CD4-positive, alpha-beta memory T cell (primary cell): ENCODE measurements at regions not wholly inside any gene's neighbourhood (a gene's known extent, or its start where the extent isn't known, plus 50 kb on each side); places are given as distances from the start of the nearest gene placed in this dataset.

ENCODE experiments used
- CTCF ChIA-PET: fragments of 350-600 bp; sonication (Branson Sonifier 250); formaldehyde crosslinking; loops from one replicate; lab custom pipeline; 2021; ENCODE audit warnings: inconsistent platforms; ENCODE audit not compliant: partially characterized antibody; lab: Charles Lee
- POLR2A ChIA-PET: fragments of 350-600 bp; sonication (Branson Sonifier 250); formaldehyde crosslinking; loops from one replicate; lab custom pipeline; 2021; ENCODE audit not compliant: partially characterized antibody; lab: Charles Lee
- DNase-seq, 5 donors: peaks; one replicate each; pipeline versions ENCODE4 v3.0.0 to v3.0.0-alpha.2; 2020 to 2022; ENCODE audit warnings: mixed read lengths in 1 of 5
- H3K27ac ChIP-seq: one replicate; pipeline ENCODE4 v1.7.0; 2013; ENCODE audit warnings: low read depth, low read length
- H3K27me3 ChIP-seq: 2 replicates; pipeline ENCODE4 v1.7.0; 2013; ENCODE audit warnings: mild to moderate bottlenecking, low read length, moderate library complexity; ENCODE audit not compliant: insufficient read depth
- H3K36me3 ChIP-seq: 2 replicates; pipeline ENCODE4 v1.7.0; 2013; ENCODE audit warnings: mild to moderate bottlenecking, low read length, moderate library complexity; ENCODE audit not compliant: insufficient read depth
- H3K4me1 ChIP-seq: 2 replicates; pipeline ENCODE4 v1.7.0; 2013; ENCODE audit warnings: mild to moderate bottlenecking, low read length, moderate library complexity; ENCODE audit not compliant: insufficient read depth
- H3K4me3 ChIP-seq, 2 donors: one replicate each; pipeline ENCODE4 v1.7.0; 2013; ENCODE audit warnings: low read length in 2 of 2, mild to moderate bottlenecking in 1 of 2
- H3K9me3 ChIP-seq, 2 donors: one replicate each; pipeline ENCODE4 v1.7.0; 2013; ENCODE audit warnings: low read length in 2 of 2, control low read depth in 1 of 2; ENCODE audit not compliant: control insufficient read depth in 1 of 2
- H3K27ac Mint-ChIP-seq, 7 donors: one replicate each; pipeline ENCODE4 v1.8.0; 2020 to 2021; ENCODE audit warnings: mixed read lengths in 7 of 7, mild to moderate bottlenecking in 6 of 7, inconsistent platforms in 3 of 7, moderate library complexity in 3 of 7
- H3K27me3 Mint-ChIP-seq, 2 donors: one replicate each; pipeline ENCODE4 v1.8.0; 2020 to 2021; ENCODE audit warnings: mixed read lengths in 2 of 2
- H3K36me3 Mint-ChIP-seq, 2 donors: one replicate each; pipeline ENCODE4 v1.8.0; 2020 to 2021; ENCODE audit warnings: mixed read lengths in 2 of 2, inconsistent platforms in 1 of 2, mild to moderate bottlenecking in 1 of 2
- H3K4me1 Mint-ChIP-seq, 4 donors: one replicate each; pipeline ENCODE4 v1.8.0; 2020 to 2021; ENCODE audit warnings: mixed read lengths in 4 of 4, mild to moderate bottlenecking in 1 of 4
- H3K4me3 Mint-ChIP-seq, 8 donors: one replicate each; pipeline ENCODE4 v1.8.0; 2020 to 2021; ENCODE audit warnings: mixed read lengths in 8 of 8, mild to moderate bottlenecking in 7 of 8, moderate library complexity in 6 of 8, inconsistent platforms in 3 of 8
- H3K9me3 Mint-ChIP-seq, 8 donors: one replicate each; pipeline ENCODE4 v1.8.0; 2020 to 2021; ENCODE audit warnings: mixed read lengths in 8 of 8, mild to moderate bottlenecking in 5 of 8, inconsistent platforms in 3 of 8, moderate library complexity in 1 of 8
- intact Hi-C: fragments of 100-400 bp; cut with micrococcal nuclease; formaldehyde crosslinking; loops from one replicate; pipeline ENCODE4 v1.15.1; 2023

DNA sequence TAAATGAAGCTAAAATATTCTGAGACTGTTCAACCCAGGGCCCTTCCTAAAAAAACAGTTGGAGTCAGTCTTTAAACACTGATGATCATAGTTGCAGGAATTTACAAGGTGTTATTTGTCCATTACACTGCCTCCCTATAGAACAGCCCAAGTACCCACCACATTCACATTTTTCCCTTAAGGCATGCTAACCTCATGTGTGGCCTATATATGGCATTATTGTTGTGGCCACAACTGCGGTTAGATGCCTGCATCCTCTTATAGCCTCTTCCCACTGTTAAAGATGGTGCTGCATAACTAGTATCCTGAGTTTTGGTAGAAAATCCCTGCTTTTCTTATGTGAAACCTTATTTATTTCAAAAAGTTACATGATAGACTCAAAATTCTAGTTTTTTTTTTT is 287.9 kb upstream of the SEMA3A start:
- H3K4me1 Mint-ChIP-seq, result no peaks in the 10 kb centered on the region
- POLR2A ChIA-PET, result no interaction called here

GRCh38 chr7:84479059-84479458 is 284.5 kb upstream of the SEMA3A start:
- CTCF ChIA-PET, result no interaction called here
- POLR2A ChIA-PET, result no interaction called here
- peaks cover 0 to 13% (median 0%) of the 10 kb centered on the region in 8 donors for H3K9me3 Mint-ChIP-seq

More for the DNA sequence above, 287.9 kb upstream of the SEMA3A start:
- Histone ChIP-seq H3K4me3 (no peak overlapping the region), H3K27me3 (no peaks in the 10 kb centered on the region), H3K27ac (no peak overlapping the region), H3K36me3 (no peaks in the 10 kb centered on the region), H3K4me1 (no peaks in the 10 kb centered on the region), H3K9me3 (no peaks in the 10 kb centered on the region)
- Mint-ChIP-seq H3K27me3 (no peaks in the 10 kb centered on the region), H3K4me3 (no peak overlapping the region), H3K36me3 (no peaks in the 10 kb centered on the region), H3K9me3 (peaks cover 0 to 7% (median 0%) of the 10 kb centered on the region in 8 donors), H3K27ac (no peak overlapping the region)
- CTCF ChIA-PET, result no interaction called here
- DNase-seq, result no peak
- intact Hi-C loops, result no loop called here

GRCh38 chr7:84477786-84478478 is 283.3 kb upstream of the SEMA3A start:
- intact Hi-C loops, result no loop called here
- no peaks in the 10 kb centered on the region for H3K4me1 Mint-ChIP-seq
- H3K27ac Mint-ChIP-seq, result no peak overlapping the region
- no peaks in the 10 kb centered on the region for H3K4me1 ChIP-seq
- no peaks in the 10 kb centered on the region for H3K27me3 ChIP-seq
- no peak overlapping the region for H3K4me3 Mint-ChIP-seq
- H3K36me3 Mint-ChIP-seq, result no peaks in the 10 kb centered on the region
- H3K27me3 Mint-ChIP-seq, result peaks cover 0 to 2% of the 10 kb centered on the region in 2 donors
- H3K36me3 ChIP-seq, result no peaks in the 10 kb centered on the region
- H3K27ac ChIP-seq, result no peak overlapping the region
- CTCF ChIA-PET, result no interaction called here
- POLR2A ChIA-PET, result no interaction called here
- no peak overlapping the region for H3K4me3 ChIP-seq
- no peak for DNase-seq
- H3K9me3 ChIP-seq, result no peaks in the 10 kb centered on the region
- peaks cover 0 to 13% (median 0%) of the 10 kb centered on the region in 8 donors for H3K9me3 Mint-ChIP-seq

More at GRCh38 chr7:84479059-84479458, 284.5 kb upstream of the SEMA3A start:
- no peaks in the 10 kb centered on the region for H3K27me3 ChIP-seq
- H3K4me1 Mint-ChIP-seq, result no peaks in the 10 kb centered on the region
- H3K4me1 ChIP-seq, result no peaks in the 10 kb centered on the region
- intact Hi-C loops, result no loop called here
- no peaks in the 10 kb centered on the region for H3K36me3 Mint-ChIP-seq
- DNase-seq, result no peak
- H3K27ac Mint-ChIP-seq, result no peak overlapping the region
- peaks cover 0 to 2% of the 10 kb centered on the region in 2 donors for H3K27me3 Mint-ChIP-seq
- no peaks in the 10 kb centered on the region for H3K36me3 ChIP-seq
- H3K4me3 ChIP-seq, result no peak overlapping the region
- H3K4me3 Mint-ChIP-seq, result no peak overlapping the region
- H3K27ac ChIP-seq, result no peak overlapping the region
- H3K9me3 ChIP-seq, result no peaks in the 10 kb centered on the region

GRCh38 chr7:84474436-84474835 is 279.8 kb upstream of the SEMA3A start:
- Histone ChIP-seq H3K27ac (no peak overlapping the region), H3K27me3 (no peaks in the 10 kb centered on the region), H3K4me3 (no peak overlapping the region), H3K9me3 (no peaks in the 10 kb centered on the region), H3K36me3 (no peaks in the 10 kb centered on the region), H3K4me1 (no peaks in the 10 kb centered on the region)
- Mint-ChIP-seq H3K9me3 (peaks cover 0 to 11% (median 0%) of the 10 kb centered on the region in 8 donors), H3K27ac (no peak overlapping the region), H3K36me3 (no peaks in the 10 kb centered on the region), H3K27me3 (peaks cover 0 to 2% of the 10 kb centered on the region in 2 donors), H3K4me3 (no peak overlapping the region), H3K4me1 (no peaks in the 10 kb centered on the region)
- ChIA-PET CTCF (no interaction called here), POLR2A (no interaction called here)
- no peak for DNase-seq
- intact Hi-C loops, result no loop called here

DNA sequence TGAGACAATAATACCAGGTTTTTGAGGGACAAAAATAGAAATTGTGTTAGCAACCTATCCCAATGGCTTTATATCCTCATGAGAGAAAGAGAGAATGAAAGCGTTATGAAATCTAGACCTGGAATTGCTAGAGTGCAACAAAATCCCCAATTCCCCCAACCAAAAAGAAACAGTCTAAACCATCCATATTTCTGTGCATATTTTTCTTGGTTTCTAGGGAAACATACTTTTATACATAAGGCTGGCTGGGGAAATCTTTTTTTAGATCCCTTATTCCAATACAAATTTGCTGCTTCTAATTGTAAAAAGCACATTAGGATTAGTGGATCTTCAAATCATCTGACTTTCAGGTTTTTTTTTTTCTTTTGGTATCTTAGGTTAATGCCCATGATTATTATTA is 277.0 kb upstream of the SEMA3A start:
- CTCF ChIA-PET, result no interaction called here
- Mint-ChIP-seq H3K4me3 (no peak overlapping the region), H3K27me3 (peaks cover 0 to 2% of the 10 kb centered on the region in 2 donors), H3K4me1 (no peaks in the 10 kb centered on the region), H3K36me3 (no peaks in the 10 kb centered on the region), H3K9me3 (peaks cover 0 to 8% (median 2%) of the 10 kb centered on the region in 8 donors), H3K27ac (no peak overlapping the region)
- Histone ChIP-seq H3K9me3 (no peaks in the 10 kb centered on the region), H3K4me3 (no peak overlapping the region), H3K4me1 (no peaks in the 10 kb centered on the region), H3K27ac (no peak overlapping the region), H3K36me3 (no peaks in the 10 kb centered on the region), H3K27me3 (no peaks in the 10 kb centered on the region)
- intact Hi-C loops, result no loop called here
- POLR2A ChIA-PET, result no interaction called here
- no peak for DNase-seq

- intact Hi-C loops, result no loop called here
- DNase-seq, result no peak
- Mint-ChIP-seq H3K9me3 (peaks cover 0 to 7% (median 3%) of the 10 kb centered on the region in 8 donors), H3K4me3 (no peak overlapping the region), H3K27me3 (no peaks in the 10 kb centered on the region), H3K36me3 (no peaks in the 10 kb centered on the region), H3K4me1 (no peaks in the 10 kb centered on the region), H3K27ac (no peak overlapping the region)
- H3K9me3 ChIP-seq, result no peaks in the 10 kb centered on the region
- H3K27ac ChIP-seq, result no peak overlapping the region
- H3K36me3 ChIP-seq, result no peaks in the 10 kb centered on the region
- no peak overlapping the region for H3K4me3 ChIP-seq
- ChIA-PET POLR2A (no interaction called here), CTCF (no interaction called here)
- H3K4me1 ChIP-seq, result no peaks in the 10 kb centered on the region
- H3K27me3 ChIP-seq, result no peaks in the 10 kb centered on the region
Observed at GRCh38 chr7:84469034-84469433, 274.4 kb upstream of the SEMA3A start.

DNA sequence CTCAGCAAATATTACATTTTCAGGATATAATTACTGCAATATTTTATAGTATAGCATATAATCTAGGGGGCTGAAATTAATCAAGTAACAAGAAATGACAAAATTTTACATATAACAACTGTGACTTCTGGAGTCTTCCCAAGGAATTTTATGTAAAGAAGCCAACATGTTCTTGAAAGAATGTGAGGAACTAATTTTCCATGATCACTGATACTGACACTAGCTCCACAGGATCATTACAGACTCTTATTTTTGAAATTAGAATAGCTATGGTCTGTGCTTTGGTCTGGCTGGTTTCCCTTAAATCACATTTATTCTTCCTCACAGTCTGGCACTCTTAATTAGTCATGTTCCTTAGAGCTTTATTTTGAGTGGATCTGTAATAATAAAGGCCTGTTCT is 267.7 kb upstream of the SEMA3A start:
- Mint-ChIP-seq H3K27me3 (no peaks in the 10 kb centered on the region), H3K4me1 (no peaks in the 10 kb centered on the region), H3K36me3 (no peaks in the 10 kb centered on the region), H3K4me3 (no peak overlapping the region), H3K9me3 (peaks cover 0 to 6% (median 2%) of the 10 kb centered on the region in 8 donors), H3K27ac (no peak overlapping the region)
- Histone ChIP-seq H3K27ac (no peak overlapping the region), H3K27me3 (no peaks in the 10 kb centered on the region), H3K4me3 (no peak overlapping the region), H3K4me1 (no peaks in the 10 kb centered on the region), H3K36me3 (no peaks in the 10 kb centered on the region), H3K9me3 (no peaks in the 10 kb centered on the region)
- DNase-seq, result no peak
- ChIA-PET CTCF (no interaction called here), POLR2A (no interaction called here)
- intact Hi-C loops, result no loop called here
